SK-N-SH treated with all-trans-retinoic acid at 6 μM for 48 hours (cell line): ENCODE measurements at regions not wholly inside any gene's neighbourhood (a gene's known extent, or its start where the extent isn't known, plus 50 kb on each side); places are given as distances from the start of the nearest gene placed in this dataset.

Experiments used
- ATAC-seq: fragments of 200-7000 bp; cut with Tn5 transposase; 3 replicates; pipeline ENCODE4 v1.9.1; 2020; ENCODE audit warnings: mild to moderate bottlenecking, moderate library complexity
- ARNTL ChIP-seq: fragments of 450-650 bp; formaldehyde crosslinking; IDR thresholded peaks from 2 replicates; pipeline ENCODE4 v1.5.0; 2020; ENCODE audit warnings: low read depth, mild to moderate bottlenecking, moderate library complexity, borderline replicate concordance
- BACH2 ChIP-seq: fragments of 250-450 bp; sonication (Bioruptor Pico); IDR thresholded peaks from 2 replicates; pipeline ENCODE4 v1.9.0; 2021; ENCODE audit warnings: mild to moderate bottlenecking, borderline replicate concordance
- CREB5 ChIP-seq: fragments of 250-450 bp; sonication (Bioruptor Pico); IDR thresholded peaks from 2 replicates; pipeline ENCODE4 v1.5.1; 2020; ENCODE audit warnings: low read depth, mild to moderate bottlenecking, moderate library complexity
- CSDC2 ChIP-seq: fragments of 250-450 bp; sonication (Bioruptor Pico); IDR thresholded peaks from 2 replicates; pipeline ENCODE4 v1.5.0; 2020; ENCODE audit warnings: mild to moderate bottlenecking, moderate library complexity
- CSRNP3 ChIP-seq: fragments of 250-450 bp; sonication (Bioruptor Pico); IDR thresholded peaks from 2 replicates; pipeline ENCODE4 v1.5.1; 2021; ENCODE audit warnings: mild to moderate bottlenecking, moderate library complexity
- ESRRG ChIP-seq: fragments of 250-450 bp; sonication (Bioruptor Pico); IDR thresholded peaks from 2 replicates; pipeline ENCODE4 v1.6.1; 2021; ENCODE audit warnings: mild to moderate bottlenecking
- GLIS3 ChIP-seq: fragments of 250-450 bp; sonication (Bioruptor Pico); IDR thresholded peaks from 2 replicates; pipeline ENCODE4 v1.5.0; 2020; ENCODE audit warnings: mild to moderate bottlenecking, moderate library complexity
- ISL1 ChIP-seq: fragments of 250-450 bp; sonication (Bioruptor Pico); IDR thresholded peaks from 2 replicates; pipeline ENCODE4 v2.1.2; 2022; ENCODE audit warnings: mild to moderate bottlenecking, moderate library complexity
- OSR1 ChIP-seq: fragments of 250-450 bp; sonication (Bioruptor Pico); IDR thresholded peaks from 2 replicates; pipeline ENCODE4 v1.8.0; 2022; ENCODE audit warnings: moderate library complexity, mild to moderate bottlenecking, inconsistent platforms
- PPARA ChIP-seq: fragments of 250-450 bp; sonication (Bioruptor Pico); IDR thresholded peaks from 2 replicates; pipeline ENCODE4 v1.5.0; 2020; ENCODE audit warnings: mild to moderate bottlenecking, borderline replicate concordance
- RARB ChIP-seq: fragments of 250-450 bp; sonication (Bioruptor Pico); IDR thresholded peaks from 2 replicates; pipeline ENCODE4 v1.8.0; 2021; ENCODE audit warnings: mild to moderate bottlenecking, moderate library complexity
- SNAI2 ChIP-seq: fragments of 250-450 bp; sonication (Bioruptor Pico); IDR thresholded peaks from 2 replicates; pipeline ENCODE4 v1.5.0; 2020; ENCODE audit warnings: mild to moderate bottlenecking, moderate library complexity
- TCF4 ChIP-seq: fragments of 250-450 bp; sonication (Bioruptor Pico); IDR thresholded peaks from 2 replicates; pipeline ENCODE4 v1.8.0; 2021; ENCODE audit warnings: mild to moderate bottlenecking, moderate library complexity, borderline replicate concordance
- TOX ChIP-seq: fragments of 250-450 bp; sonication (Bioruptor Pico); IDR thresholded peaks from 2 replicates; pipeline ENCODE4 v1.8.0; 2021; ENCODE audit warnings: mild to moderate bottlenecking, moderate library complexity, borderline replicate concordance
- ZC3H10 ChIP-seq: fragments of 250-450 bp; sonication (Bioruptor Pico); IDR thresholded peaks from 2 replicates; pipeline ENCODE4 v1.5.1; 2021; ENCODE audit warnings: mild to moderate bottlenecking, moderate library complexity
- ZFP3 ChIP-seq: fragments of 250-450 bp; sonication (Bioruptor Pico); IDR thresholded peaks from 2 replicates; pipeline ENCODE4 v1.5.0; 2020; ENCODE audit warnings: mild to moderate bottlenecking, moderate library complexity
- ZFP30 ChIP-seq: fragments of 450-650 bp; formaldehyde crosslinking; IDR thresholded peaks from 2 replicates; pipeline ENCODE4 v1.5.0; 2022; ENCODE audit warnings: mild to moderate bottlenecking, moderate library complexity
- ZNF565 ChIP-seq: fragments of 450-650 bp; formaldehyde crosslinking; conservative IDR thresholded peaks from 2 replicates; pipeline ENCODE4 v1.5.0; 2020; ENCODE audit warnings: low read depth, mild to moderate bottlenecking, moderate library complexity
- ZNF70 ChIP-seq: fragments of 450-650 bp; formaldehyde crosslinking; IDR thresholded peaks from 2 replicates; pipeline ENCODE4 v1.5.0; 2020; ENCODE audit warnings: mild to moderate bottlenecking, moderate library complexity
- ZNF8 ChIP-seq: fragments of 450-650 bp; formaldehyde crosslinking; IDR thresholded peaks from 2 replicates; pipeline ENCODE4 v1.5.0; 2020; ENCODE audit warnings: mild to moderate bottlenecking, moderate library complexity
- TF ChIP-seq, protein P1 (sequence below): fragments of 250-450 bp; sonication (Bioruptor Pico); IDR thresholded peaks from 2 replicates; pipeline ENCODE4 v1.5.0; 2020; ENCODE audit warnings: mild to moderate bottlenecking, moderate library complexity

DNA sequence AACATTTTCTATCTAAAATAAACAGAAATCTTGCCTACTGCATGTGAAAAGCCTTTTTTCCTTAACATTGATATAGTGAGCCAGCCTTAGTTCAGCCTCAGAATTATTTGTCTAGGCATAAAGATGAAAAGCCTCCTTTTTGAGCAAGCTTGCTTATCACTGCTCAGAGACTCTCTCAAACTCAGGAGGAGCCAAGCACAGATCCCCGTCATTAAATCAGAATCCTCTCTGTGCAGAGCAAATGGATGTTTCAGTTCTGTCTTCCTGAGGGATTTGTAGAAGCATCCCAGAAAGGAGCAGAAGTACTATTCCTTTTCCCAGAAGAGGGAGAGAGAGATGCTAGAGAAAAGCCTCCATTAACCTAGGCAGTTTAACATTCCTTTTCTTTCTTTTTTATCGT lies 186.9 kb upstream of the LNX1 start:
- no peak for ATAC-seq
- TF ChIP-seq SNAI2 (CRISPR knock-in tag): no peak
- no peak for TF ChIP-seq ZC3H10 (CRISPR knock-in tag)
- TF ChIP-seq ZNF70 (CRISPR knock-in tag): no peak
- TF ChIP-seq TCF4 (CRISPR knock-in tag): no peak
- TF ChIP-seq GLIS3 (CRISPR knock-in tag): no peak
- TF ChIP-seq ESRRG (CRISPR knock-in tag): no peak
- no peak for TF ChIP-seq OSR1 (CRISPR knock-in tag)
- TF ChIP-seq ZFP30 (CRISPR knock-in tag): no peak
- no peak for TF ChIP-seq ISL1 (CRISPR knock-in tag)
- no peak for TF ChIP-seq ARNTL
- no peak for TF ChIP-seq CSRNP3 (CRISPR knock-in tag)
- no peak for TF ChIP-seq ZNF8 (CRISPR knock-in tag)
- TF ChIP-seq ZNF565 (CRISPR knock-in tag): no peak
- no peak for TF ChIP-seq CSDC2 (CRISPR knock-in tag)
- no peak for TF ChIP-seq PPARA (CRISPR knock-in tag)
- TF ChIP-seq ZFP3 (CRISPR knock-in tag): no peak
- no peak for TF ChIP-seq RARB (CRISPR knock-in tag)
- TF ChIP-seq, protein P1, sequence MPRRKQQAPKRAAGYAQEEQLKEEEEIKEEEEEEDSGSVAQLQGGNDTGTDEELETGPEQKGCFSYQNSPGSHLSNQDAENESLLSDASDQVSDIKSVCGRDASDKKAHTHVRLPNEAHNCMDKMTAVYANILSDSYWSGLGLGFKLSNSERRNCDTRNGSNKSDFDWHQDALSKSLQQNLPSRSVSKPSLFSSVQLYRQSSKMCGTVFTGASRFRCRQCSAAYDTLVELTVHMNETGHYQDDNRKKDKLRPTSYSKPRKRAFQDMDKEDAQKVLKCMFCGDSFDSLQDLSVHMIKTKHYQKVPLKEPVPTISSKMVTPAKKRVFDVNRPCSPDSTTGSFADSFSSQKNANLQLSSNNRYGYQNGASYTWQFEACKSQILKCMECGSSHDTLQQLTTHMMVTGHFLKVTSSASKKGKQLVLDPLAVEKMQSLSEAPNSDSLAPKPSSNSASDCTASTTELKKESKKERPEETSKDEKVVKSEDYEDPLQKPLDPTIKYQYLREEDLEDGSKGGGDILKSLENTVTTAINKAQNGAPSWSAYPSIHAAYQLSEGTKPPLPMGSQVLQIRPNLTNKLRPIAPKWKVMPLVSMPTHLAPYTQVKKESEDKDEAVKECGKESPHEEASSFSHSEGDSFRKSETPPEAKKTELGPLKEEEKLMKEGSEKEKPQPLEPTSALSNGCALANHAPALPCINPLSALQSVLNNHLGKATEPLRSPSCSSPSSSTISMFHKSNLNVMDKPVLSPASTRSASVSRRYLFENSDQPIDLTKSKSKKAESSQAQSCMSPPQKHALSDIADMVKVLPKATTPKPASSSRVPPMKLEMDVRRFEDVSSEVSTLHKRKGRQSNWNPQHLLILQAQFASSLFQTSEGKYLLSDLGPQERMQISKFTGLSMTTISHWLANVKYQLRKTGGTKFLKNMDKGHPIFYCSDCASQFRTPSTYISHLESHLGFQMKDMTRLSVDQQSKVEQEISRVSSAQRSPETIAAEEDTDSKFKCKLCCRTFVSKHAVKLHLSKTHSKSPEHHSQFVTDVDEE: no peak
- TF ChIP-seq TOX (CRISPR knock-in tag): no peak
- TF ChIP-seq BACH2: no peak
- TF ChIP-seq, all 23 proteins: peak for 0

DNA sequence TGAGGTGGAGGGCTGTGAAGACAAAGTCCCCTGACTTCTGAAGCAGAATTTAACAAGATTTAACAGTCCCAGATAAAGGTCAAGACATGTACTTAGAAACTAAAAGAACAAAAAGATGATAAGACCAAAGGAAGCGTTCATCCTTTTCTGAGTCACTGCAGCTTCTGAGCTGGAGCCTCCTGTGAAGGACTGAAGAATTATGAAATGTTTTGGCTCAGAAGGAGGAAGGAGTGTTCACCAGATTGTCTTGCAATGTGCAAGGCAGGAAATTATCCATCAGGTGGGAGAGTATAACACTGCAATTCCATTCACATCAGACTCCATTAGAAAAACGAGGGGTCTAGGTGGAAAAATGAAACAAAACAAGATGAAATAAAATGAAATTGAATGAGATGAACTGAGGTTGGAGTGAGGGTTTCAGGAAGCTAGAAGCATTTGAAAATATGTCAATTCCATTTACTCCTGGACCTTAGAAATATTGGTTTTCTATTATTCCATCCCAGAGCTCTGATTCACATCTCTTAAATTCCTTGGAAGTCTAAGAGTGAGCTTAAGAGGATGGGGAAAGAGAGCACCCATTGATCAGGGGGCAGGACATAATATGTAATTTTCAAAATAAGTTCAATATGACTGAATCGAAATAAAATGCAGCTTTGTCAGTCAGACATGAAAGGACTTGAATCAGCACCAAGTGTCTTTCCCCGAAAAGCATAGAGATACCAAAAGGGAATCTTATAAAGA lies 186.1 kb upstream of the LNX1 start:
- no peak for TF ChIP-seq ZNF70 (CRISPR knock-in tag)
- no peak for TF ChIP-seq OSR1 (CRISPR knock-in tag)
- TF ChIP-seq ZFP30 (CRISPR knock-in tag): no peak
- no peak for TF ChIP-seq SNAI2 (CRISPR knock-in tag)
- TF ChIP-seq TOX (CRISPR knock-in tag): no peak
- no peak for TF ChIP-seq BACH2
- TF ChIP-seq ISL1 (CRISPR knock-in tag): no peak
- TF ChIP-seq TCF4 (CRISPR knock-in tag): no peak
- no peak for TF ChIP-seq ZC3H10 (CRISPR knock-in tag)
- ATAC-seq: peak; percentile 64

GRCh38 chr4:53776141-53776540 lies 184.9 kb upstream of the LNX1 start:
- no peak for ATAC-seq
- TF ChIP-seq ZNF565 (CRISPR knock-in tag) (no peak), SNAI2 (CRISPR knock-in tag) (no peak), ESRRG (CRISPR knock-in tag) (no peak)
- TF ChIP-seq, all 23 proteins: peak for 0

DNA sequence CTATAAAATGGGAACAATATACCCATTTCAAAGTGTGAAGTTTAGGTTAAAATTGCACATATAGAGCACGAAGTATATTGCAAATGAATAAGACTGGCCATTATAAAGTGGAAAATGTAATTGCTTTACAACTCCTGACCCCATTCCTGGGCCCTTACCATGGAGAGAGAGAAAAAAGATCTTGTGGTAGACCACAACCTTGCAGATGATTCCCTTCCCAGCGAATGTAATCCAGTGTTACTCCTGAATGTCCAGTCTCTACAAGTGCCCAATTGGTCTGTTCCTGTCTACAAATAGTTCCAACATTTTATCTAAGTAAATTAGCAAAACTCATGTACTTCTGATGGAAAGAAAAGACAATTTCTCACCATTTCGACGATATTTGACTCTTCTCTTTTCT lies 184.1 kb upstream of the LNX1 start:
- TF ChIP-seq ZC3H10 (CRISPR knock-in tag) (no peak), ZNF565 (CRISPR knock-in tag) (no peak), ARNTL (no peak), ZNF70 (CRISPR knock-in tag) (no peak), BACH2 (no peak)
- TF ChIP-seq, all 23 proteins: peak for 0
- ATAC-seq: no peak

GRCh38 chr4:53771326-53771725 lies 180.0 kb upstream of the LNX1 start:
- ATAC-seq: no peak
- TF ChIP-seq ZNF70 (CRISPR knock-in tag): no peak
- no peak for TF ChIP-seq GLIS3 (CRISPR knock-in tag)
- TF ChIP-seq ZNF565 (CRISPR knock-in tag): no peak
- no peak for TF ChIP-seq CREB5
- TF ChIP-seq ESRRG (CRISPR knock-in tag): no peak
- TF ChIP-seq SNAI2 (CRISPR knock-in tag): no peak
- TF ChIP-seq ARNTL: no peak
- TF ChIP-seq TOX (CRISPR knock-in tag): no peak
- no peak for TF ChIP-seq PPARA (CRISPR knock-in tag)
- no peak for TF ChIP-seq CSDC2 (CRISPR knock-in tag)
- no peak for TF ChIP-seq ZFP30 (CRISPR knock-in tag)
